IPS-18a (cell line): ENCODE measurements at regions not wholly inside any gene's neighbourhood (a gene's known extent, or its start where the extent isn't known, plus 50 kb on each side); places are given as distances from the start of the nearest gene placed in this dataset.

ENCODE experiments used
- H3K27ac ChIP-seq: one replicate; pipeline ENCODE4 v1.5.1; 2013; ENCODE audit warnings: low read length
- H3K27me3 ChIP-seq: one replicate; pipeline ENCODE4 v1.6.1; 2013; ENCODE audit warnings: mild to moderate bottlenecking, low read length; ENCODE audit not compliant: control insufficient read depth, insufficient read depth
- H3K36me3 ChIP-seq: one replicate; pipeline ENCODE4 v1.6.1; 2013; ENCODE audit warnings: low read depth, low read length; ENCODE audit not compliant: control insufficient read depth
- H3K4me1 ChIP-seq: one replicate; pipeline ENCODE4 v1.6.1; 2013; ENCODE audit warnings: low read depth, low read length; ENCODE audit not compliant: control insufficient read depth
- H3K4me3 ChIP-seq: one replicate; pipeline ENCODE4 v1.5.1; 2013; ENCODE audit warnings: low read length
- H3K9ac ChIP-seq: one replicate; pipeline ENCODE4 v1.6.1; 2013; ENCODE audit warnings: mild to moderate bottlenecking, low read length, moderate library complexity
- H3K9me3 ChIP-seq: one replicate; pipeline ENCODE4 v1.6.1; 2013; ENCODE audit warnings: low read depth, low read length; ENCODE audit not compliant: control insufficient read depth

DNA sequence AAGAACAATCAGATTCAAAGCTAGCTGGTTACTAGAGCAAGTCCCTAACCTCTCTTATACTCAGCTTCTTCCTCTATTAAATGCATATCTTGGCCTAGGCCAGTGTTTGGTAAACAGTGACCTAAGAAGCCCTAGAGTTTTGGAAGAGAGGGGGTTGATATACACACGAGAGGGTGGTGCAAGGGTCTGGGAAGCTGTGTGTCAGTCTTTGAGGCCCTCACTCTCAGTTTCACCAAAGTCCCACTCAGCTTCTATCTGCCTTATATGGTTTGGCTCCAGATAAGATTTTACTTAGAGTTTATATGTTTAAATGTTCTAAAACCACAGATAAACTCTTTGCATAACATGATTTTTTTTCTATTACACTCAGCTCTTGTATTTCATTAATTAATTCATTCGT is 526.1 kb upstream of the BTBD3 start:
- H3K36me3 ChIP-seq: no peaks in the 10 kb centered on the region
- no peak overlapping the region for H3K4me3 ChIP-seq
- no peak overlapping the region for H3K9ac ChIP-seq
- no peaks in the 10 kb centered on the region for H3K27me3 ChIP-seq
- H3K27ac ChIP-seq: no peak overlapping the region
- no peaks in the 10 kb centered on the region for H3K4me1 ChIP-seq
- H3K9me3 ChIP-seq: no peaks in the 10 kb centered on the region

DNA sequence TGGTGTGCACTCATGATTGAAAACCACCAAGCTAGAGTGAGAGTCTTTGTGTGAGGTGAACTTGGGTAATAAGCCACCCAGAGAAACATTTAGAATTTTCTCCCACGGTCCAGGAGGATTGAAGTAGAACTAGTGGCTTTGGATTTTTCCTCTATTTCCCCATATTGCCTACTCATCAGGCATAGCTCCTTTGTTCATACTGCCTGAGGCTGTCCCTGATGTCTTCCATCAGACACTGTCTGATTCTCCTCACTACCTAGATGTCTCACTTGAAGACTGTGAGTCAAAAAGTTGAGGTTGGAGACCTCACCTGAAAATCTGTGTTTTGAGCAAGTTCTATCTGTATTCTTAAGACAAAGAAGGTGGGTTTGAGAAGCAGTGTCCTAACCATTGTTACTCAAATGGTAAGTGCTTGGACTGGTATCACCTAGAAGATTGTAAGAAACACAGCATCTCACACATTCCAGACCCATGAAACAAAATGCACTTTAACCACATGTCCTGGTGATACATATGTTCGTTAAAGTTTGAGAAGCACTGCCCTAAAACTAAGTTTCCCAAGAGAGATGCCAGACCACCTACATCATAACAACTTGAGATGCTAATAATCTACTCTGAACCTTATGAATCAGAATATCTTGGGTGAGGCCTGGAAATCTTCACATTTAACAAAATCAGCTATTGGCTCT is 523.4 kb upstream of the BTBD3 start:
- Histone ChIP-seq H3K9me3 (no peaks in the 10 kb centered on the region), H3K27ac (no peak overlapping the region), H3K27me3 (no peaks in the 10 kb centered on the region), H3K4me1 (no peaks in the 10 kb centered on the region), H3K36me3 (no peaks in the 10 kb centered on the region), H3K9ac (no peak overlapping the region), H3K4me3 (no peak overlapping the region)

DNA sequence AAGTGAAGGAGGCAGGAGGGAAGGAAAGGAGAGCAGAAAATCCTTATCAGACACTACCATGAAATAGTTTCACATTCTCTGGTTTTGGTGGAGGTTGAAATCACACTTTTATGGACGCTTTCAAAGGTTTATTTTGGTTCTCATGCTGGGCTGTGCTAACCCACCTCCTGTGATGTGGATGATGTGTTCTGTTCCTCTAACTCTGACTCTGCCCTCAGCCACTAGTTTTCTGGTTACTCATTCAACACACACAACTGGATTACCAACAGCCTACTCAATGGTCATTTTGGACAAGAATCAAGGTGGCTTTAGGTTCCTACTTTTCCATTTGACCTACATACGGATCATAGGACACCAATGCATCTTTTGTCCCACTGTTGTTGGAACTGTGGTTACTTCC is 522.1 kb upstream of the BTBD3 start:
- no peaks in the 10 kb centered on the region for H3K27me3 ChIP-seq
- H3K4me3 ChIP-seq: no peak overlapping the region
- H3K36me3 ChIP-seq: no peaks in the 10 kb centered on the region
- H3K9ac ChIP-seq: no peak overlapping the region
- no peak overlapping the region for H3K27ac ChIP-seq
- no peaks in the 10 kb centered on the region for H3K4me1 ChIP-seq
- H3K9me3 ChIP-seq: no peaks in the 10 kb centered on the region

DNA sequence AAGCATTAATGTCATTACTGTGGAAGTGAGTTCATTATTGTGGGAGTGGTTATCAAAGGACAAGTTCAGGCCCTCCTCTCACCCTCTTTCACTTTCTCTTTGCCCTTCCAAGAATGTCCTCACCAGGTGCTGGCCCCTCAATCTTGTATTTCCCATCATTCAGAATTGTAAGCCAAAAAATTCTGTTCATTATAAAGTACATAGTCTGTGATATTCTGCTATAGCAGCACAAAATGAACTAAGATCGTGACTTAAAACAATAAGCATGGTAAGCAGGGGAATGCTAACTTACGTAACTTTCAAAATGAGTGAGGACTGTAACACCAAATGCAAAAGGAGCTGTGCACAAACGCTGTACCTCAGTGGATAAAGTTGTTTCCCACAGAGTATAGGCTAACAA is 515.7 kb upstream of the BTBD3 start:
- H3K9ac ChIP-seq: no peak overlapping the region
- no peaks in the 10 kb centered on the region for H3K4me1 ChIP-seq
- H3K9me3 ChIP-seq: no peaks in the 10 kb centered on the region
- H3K27me3 ChIP-seq: no peaks in the 10 kb centered on the region
- H3K27ac ChIP-seq: no peak overlapping the region
- no peaks in the 10 kb centered on the region for H3K36me3 ChIP-seq
- H3K4me3 ChIP-seq: no peak overlapping the region

DNA sequence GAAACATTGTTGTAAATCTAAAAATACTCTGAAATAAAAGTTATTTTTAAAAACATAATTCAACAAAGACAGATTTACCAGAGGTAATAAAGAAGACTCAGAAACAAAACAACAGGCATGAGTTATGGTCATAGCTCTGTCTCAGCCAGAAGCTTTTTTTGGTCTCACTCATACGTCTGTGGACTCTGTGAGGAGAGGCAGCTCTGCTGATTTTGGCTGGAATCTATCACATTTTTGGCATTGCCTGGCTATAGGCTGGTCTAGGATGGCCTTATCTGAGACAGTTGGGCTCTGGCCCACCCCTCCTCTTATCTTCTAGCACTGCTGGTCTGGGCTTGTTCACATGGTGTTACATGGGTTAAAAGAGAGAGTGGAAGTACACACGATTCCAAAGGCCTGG is 514.0 kb upstream of the BTBD3 start:
- H3K9ac ChIP-seq: no peak overlapping the region
- H3K36me3 ChIP-seq: no peaks in the 10 kb centered on the region
- no peak overlapping the region for H3K4me3 ChIP-seq
- H3K9me3 ChIP-seq: no peaks in the 10 kb centered on the region
- no peak overlapping the region for H3K27ac ChIP-seq
- H3K4me1 ChIP-seq: no peaks in the 10 kb centered on the region
- no peaks in the 10 kb centered on the region for H3K27me3 ChIP-seq

DNA sequence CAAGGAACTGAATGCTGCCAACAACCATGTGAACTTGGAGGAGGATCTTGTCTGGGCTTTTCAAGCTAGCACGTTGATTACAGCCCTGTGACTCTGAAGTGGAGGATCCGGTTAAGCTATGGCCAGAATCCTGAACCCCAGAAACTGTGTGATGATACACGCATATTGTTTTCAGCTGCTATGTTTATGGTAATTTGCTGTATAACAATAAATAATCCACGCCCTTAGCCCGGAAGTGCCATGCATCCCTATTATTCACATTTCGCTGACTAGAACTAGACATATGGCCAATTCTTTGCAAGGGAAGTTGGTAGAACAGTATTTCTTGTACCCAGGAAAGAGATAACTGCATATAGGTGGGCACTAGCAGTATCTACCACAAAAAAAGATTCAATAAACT is 510.8 kb upstream of the BTBD3 start:
- Histone ChIP-seq H3K4me1 (peaks cover 3% of the 10 kb centered on the region), H3K27me3 (no peaks in the 10 kb centered on the region), H3K36me3 (no peaks in the 10 kb centered on the region), H3K4me3 (no peak overlapping the region), H3K27ac (no peak overlapping the region), H3K9ac (no peak overlapping the region), H3K9me3 (no peaks in the 10 kb centered on the region)

DNA sequence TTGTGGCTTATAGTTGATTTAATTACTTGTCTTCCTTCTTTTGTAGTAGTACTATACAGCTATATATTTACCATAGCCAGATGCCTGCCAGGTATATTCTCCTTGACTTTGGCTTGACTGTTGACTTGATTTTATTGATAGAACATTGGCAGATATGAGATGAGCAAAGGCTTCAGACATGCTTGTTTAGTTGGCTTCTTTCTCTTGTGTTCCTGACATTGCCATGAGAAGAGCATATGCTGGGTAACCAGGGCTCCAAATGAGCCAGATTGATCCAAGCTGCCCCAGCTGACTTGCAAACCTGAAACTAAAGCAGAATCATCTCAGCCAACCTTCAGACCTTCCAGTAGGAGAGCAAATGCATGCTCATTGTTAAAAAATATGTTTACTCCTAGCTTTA is 508.1 kb upstream of the BTBD3 start:
- Histone ChIP-seq H3K9ac (no peak overlapping the region), H3K4me1 (peaks cover 4% of the 10 kb centered on the region), H3K27ac (no peak overlapping the region), H3K27me3 (no peaks in the 10 kb centered on the region), H3K9me3 (no peaks in the 10 kb centered on the region), H3K4me3 (no peak overlapping the region), H3K36me3 (no peaks in the 10 kb centered on the region)

DNA sequence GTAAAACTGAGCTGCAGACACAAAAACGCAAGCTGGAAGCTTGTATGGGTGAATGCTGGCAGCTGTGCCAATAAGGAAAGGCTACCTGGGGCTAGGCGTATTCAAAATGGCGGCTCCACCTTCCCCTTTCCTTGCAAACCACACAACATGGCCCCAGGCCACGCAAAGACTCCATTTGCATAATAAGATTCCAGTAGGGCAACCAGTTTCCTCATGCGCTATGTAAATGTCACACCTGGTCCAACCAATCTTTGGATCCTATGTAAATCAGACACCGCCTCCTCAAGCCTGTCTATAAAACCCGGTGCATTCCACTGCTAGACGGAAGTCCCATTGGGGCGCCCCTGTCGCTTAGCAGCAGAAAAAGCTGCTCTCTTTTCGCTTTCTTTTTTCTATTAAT is 505.9 kb upstream of the BTBD3 start:
- H3K27ac ChIP-seq: no peak overlapping the region
- H3K9ac ChIP-seq: no peak overlapping the region
- H3K4me3 ChIP-seq: no peak overlapping the region

DNA sequence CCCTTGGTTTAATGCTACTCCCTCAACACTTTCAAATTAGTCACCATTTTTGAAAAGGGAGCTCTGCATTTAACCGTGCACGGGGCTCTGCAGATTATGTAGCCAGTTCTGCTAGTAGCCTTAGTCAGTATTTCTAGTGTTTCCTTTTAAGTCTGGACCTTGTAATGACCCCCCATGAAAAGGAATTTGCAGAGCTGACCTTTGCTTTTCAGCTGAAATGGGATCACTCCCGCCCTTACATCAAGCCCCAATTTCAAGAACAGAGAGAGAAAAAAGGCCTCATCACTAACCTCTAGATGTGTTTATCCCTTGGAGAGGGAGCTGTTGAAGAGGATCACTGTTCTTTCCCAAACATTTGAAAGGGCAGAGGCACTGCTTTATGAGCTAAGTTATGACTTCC is 490.7 kb upstream of the BTBD3 start:
- Histone ChIP-seq H3K27ac (no peak overlapping the region), H3K4me3 (no peak overlapping the region), H3K36me3 (no peaks in the 10 kb centered on the region), H3K9me3 (no peaks in the 10 kb centered on the region), H3K4me1 (peaks cover 3% of the 10 kb centered on the region), H3K9ac (no peak overlapping the region), H3K27me3 (no peaks in the 10 kb centered on the region)

More for the DNA sequence above, 505.9 kb upstream of the BTBD3 start:
- Histone ChIP-seq H3K36me3 (no peaks in the 10 kb centered on the region), H3K9me3 (no peaks in the 10 kb centered on the region), H3K4me1 (peaks cover 4% of the 10 kb centered on the region), H3K27me3 (no peaks in the 10 kb centered on the region)

DNA sequence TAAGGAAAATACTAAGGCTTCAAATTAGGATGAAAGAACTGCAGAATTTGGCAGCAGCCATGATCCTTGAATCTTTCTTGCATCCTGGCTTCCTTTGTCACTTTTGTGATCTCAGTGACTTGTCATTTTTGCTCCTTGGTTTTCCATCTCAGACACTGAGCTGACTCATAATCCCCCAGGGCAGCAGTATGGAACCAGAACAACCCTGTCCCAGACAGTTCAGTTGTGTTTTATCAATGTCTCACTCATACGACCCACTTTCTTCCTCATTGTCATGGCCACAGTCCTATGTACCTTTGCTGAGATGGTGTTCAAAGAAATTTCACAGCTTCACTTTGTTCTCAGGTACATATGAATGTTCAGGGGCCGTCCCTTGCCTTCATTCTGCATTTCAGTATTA is 488.5 kb upstream of the BTBD3 start:
- Histone ChIP-seq H3K9me3 (no peaks in the 10 kb centered on the region), H3K27ac (no peak overlapping the region), H3K9ac (no peak overlapping the region), H3K4me1 (peaks cover 3% of the 10 kb centered on the region), H3K36me3 (no peaks in the 10 kb centered on the region), H3K27me3 (no peaks in the 10 kb centered on the region), H3K4me3 (no peak overlapping the region)

DNA sequence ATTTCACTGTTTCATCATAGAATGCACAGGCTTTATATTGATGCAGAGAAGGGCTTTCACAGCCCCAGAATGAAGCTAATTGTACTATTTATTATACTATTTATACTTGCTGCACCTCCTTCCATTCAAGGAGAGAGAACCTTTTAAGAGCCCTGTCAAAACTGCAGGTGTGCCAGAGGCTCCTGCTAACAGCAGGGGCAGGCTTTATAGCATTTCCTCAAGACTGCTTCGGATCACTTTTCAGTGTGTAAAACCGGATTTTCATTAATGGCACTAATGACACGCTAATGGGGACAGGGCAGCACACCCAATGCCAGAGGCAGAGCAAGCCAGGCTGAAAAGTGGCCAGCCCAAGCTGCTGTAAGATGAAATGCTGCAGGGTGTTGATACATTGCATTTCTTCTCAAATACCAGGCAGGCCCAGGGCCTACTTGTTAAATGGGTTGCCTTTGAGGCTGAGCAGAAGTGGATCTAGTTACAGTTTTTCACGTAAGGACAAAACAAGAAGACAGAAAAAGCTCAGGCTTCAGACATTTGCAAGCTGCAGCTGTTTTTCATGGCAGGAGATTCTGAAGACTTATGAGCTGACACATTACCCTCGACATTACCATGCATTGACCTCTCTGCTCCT is 487.7 kb upstream of the BTBD3 start:
- Histone ChIP-seq H3K9me3 (peaks cover 7% of the 10 kb centered on the region), H3K27ac (no peak overlapping the region), H3K36me3 (no peaks in the 10 kb centered on the region), H3K9ac (no peak overlapping the region), H3K27me3 (no peaks in the 10 kb centered on the region), H3K4me1 (peaks cover 3% of the 10 kb centered on the region), H3K4me3 (no peak overlapping the region)

DNA sequence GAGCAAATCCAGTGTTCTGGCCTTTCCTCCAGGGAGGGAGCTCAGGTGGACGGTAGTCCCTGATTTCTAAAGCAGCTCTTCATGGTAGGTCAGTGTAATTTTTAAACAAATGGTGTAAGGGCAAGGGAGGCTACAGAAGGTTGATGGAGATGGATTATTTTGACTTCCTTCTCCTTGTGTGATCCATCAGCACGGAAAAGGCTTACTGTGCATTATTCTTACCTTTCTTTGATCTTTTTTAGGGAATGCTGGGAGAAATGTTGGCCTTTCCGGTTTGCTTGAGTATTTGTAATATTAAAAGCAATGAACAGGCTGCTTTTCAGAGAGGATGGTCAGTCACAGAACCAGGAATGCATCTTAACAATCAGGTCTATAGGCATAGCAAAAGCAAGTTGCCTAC is 487.0 kb upstream of the BTBD3 start:
- Histone ChIP-seq H3K27me3 (no peaks in the 10 kb centered on the region), H3K9ac (no peak overlapping the region), H3K4me3 (no peak overlapping the region), H3K9me3 (peaks cover 10% of the 10 kb centered on the region), H3K4me1 (peaks cover 3% of the 10 kb centered on the region), H3K27ac (no peak overlapping the region), H3K36me3 (no peaks in the 10 kb centered on the region)
